Keratinocyte (primary cell): ENCODE measurements at regions not wholly inside any gene's neighbourhood (a gene's known extent, or its start where the extent isn't known, plus 50 kb on each side); places are given as distances from the start of the nearest gene placed in this dataset.

Experiments used
- DNase-seq: peaks from one replicate; pipeline ENCODE4 v3.0.0-alpha.2; 2011; ENCODE audit warnings: low read depth, missing footprints, low spot score
- FAIRE-seq: peaks from 2 replicates; lab custom pipeline; 2011; peaks lifted over from hg19 to GRCh38; lab: Jason Lieb, UNC
- H2AFZ ChIP-seq: 2 replicates; pipeline ENCODE4 v1.6.0; 2012; ENCODE audit warnings: low read length, control low read depth, inconsistent platforms; ENCODE audit not compliant: control insufficient read depth
- H3K27ac ChIP-seq: 2 replicates; pipeline ENCODE4 v1.5.1; 2011; ENCODE audit warnings: low read length; ENCODE audit not compliant: control insufficient read depth, insufficient read depth
- H3K27me3 ChIP-seq: 3 replicates; pipeline ENCODE4 v1.6.0; 2011; ENCODE audit warnings: low read length; ENCODE audit not compliant: control insufficient read depth, insufficient read depth; ENCODE audit errors: extremely low read depth
- H3K36me3 ChIP-seq, 2 experiments: 2 replicates in 1 of 2; 3 replicates in 1 of 2; pipeline ENCODE4 v1.5.1; 2011; ENCODE audit warnings: low read length in 2 of 2, mild to moderate bottlenecking in 1 of 2; ENCODE audit not compliant: control insufficient read depth in 2 of 2, insufficient read depth in 2 of 2; ENCODE audit errors: extremely low read depth in 1 of 2
- H3K4me1 ChIP-seq: 3 replicates; pipeline ENCODE4 v1.5.1; 2011; ENCODE audit warnings: low read length; ENCODE audit not compliant: control insufficient read depth, insufficient read depth; ENCODE audit errors: extremely low read depth
- H3K4me2 ChIP-seq: 3 replicates; pipeline ENCODE4 v1.6.0; 2011; ENCODE audit warnings: low read depth, low read length; ENCODE audit not compliant: control insufficient read depth, insufficient read depth; ENCODE audit errors: extremely low read depth
- H3K4me3 ChIP-seq, 3 experiments: fragments of 200-600 bp in 1 of 3; sonication (generic) in 1 of 3; 2 replicates in 2 of 3; 3 replicates in 1 of 3; pipeline ENCODE4 v1.5.1; 2011 to 2016; ENCODE audit warnings: low read length in 3 of 3, mild to moderate bottlenecking in 3 of 3, control low read depth in 2 of 3, inconsistent platforms in 1 of 3, low read depth in 1 of 3, mixed read lengths in 1 of 3, mixed run types in 1 of 3, moderate library complexity in 1 of 3; ENCODE audit not compliant: control insufficient read depth in 2 of 3, insufficient read depth in 2 of 3; ENCODE audit errors: extremely low read depth in 1 of 3
- H3K79me2 ChIP-seq: 2 replicates; pipeline ENCODE4 v1.6.0; 2012; ENCODE audit warnings: low read length; ENCODE audit not compliant: control insufficient read depth, insufficient read depth
- H3K9ac ChIP-seq: 3 replicates; pipeline ENCODE4 v1.6.0; 2011; ENCODE audit warnings: low read length; ENCODE audit not compliant: control insufficient read depth, insufficient read depth; ENCODE audit errors: extremely low read depth
- H3K9me1 ChIP-seq: 3 replicates; pipeline ENCODE4 v1.6.0; 2011; ENCODE audit warnings: low read length; ENCODE audit not compliant: control insufficient read depth, insufficient read depth; ENCODE audit errors: extremely low read depth
- H3K9me3 ChIP-seq: 2 replicates; pipeline ENCODE4 v1.5.1; 2012; ENCODE audit warnings: low read depth, low read length; ENCODE audit not compliant: control insufficient read depth
- H4K20me1 ChIP-seq: 3 replicates; pipeline ENCODE4 v1.6.0; 2011; ENCODE audit warnings: low read length; ENCODE audit not compliant: control insufficient read depth, insufficient read depth; ENCODE audit errors: extremely low read depth
- EZH2 ChIP-seq: IDR thresholded peaks from one replicate; pipeline ENCODE4 v1.6.1; 2012; ENCODE audit warnings: inconsistent platforms, mild to moderate bottlenecking, low read length, moderate library complexity
- dilution Hi-C: fragments of 300-500 bp; cut with MboI; formaldehyde crosslinking; loops from one replicate; pipeline ENCODE4 v1.7.0; 2020; ENCODE audit warnings: low sequenced_read_pairs; ENCODE audit not compliant: extremely low pct_ligation_motif_present
- TF ChIP-seq, protein P1 (sequence below), 3 experiments: IDR thresholded peaks in 1 of 3; conservative IDR thresholded peaks in 1 of 3; optimal IDR thresholded peaks in 1 of 3; 2 replicates in 2 of 3; 3 replicates in 1 of 3; pipeline versions ENCODE3 to v1.5.1; 2011; ENCODE audit warnings: low read length in 3 of 3, mild to moderate bottlenecking in 3 of 3, moderate library complexity in 2 of 3, control low read depth in 1 of 3, inconsistent platforms in 1 of 3; ENCODE audit not compliant: insufficient read depth in 2 of 3; ENCODE audit errors: extremely low read depth in 1 of 3

DNA sequence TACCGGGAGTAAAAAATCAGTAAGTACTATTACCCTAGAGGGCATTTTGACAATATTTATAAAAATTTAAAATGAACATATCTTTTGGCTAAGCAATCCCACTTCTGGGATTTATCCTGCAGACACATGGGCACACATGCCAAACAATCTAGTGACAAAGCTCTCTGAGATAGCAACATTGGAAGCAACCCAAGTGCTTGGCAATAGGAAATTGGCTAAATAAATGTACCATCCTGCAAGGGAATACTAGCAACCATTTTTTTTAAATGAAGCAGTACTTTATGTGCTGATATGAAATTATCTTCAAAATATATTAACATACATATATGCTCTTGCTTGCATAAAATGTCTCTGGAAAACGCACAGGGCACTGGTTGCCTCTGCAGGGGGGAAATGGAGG is 133.8 kb downstream of the SNX5 start:
- FAIRE-seq (no peak), DNase-seq (no peak)
- H3K79me2 ChIP-seq, result no peaks in the 10 kb centered on the region
- dilution Hi-C loops, result no loop called here
- H3K36me3 ChIP-seq, result no peaks in the 10 kb centered on the region
- no peak overlapping the region for H3K4me3 ChIP-seq
- H3K9me3 ChIP-seq, result no peaks in the 10 kb centered on the region
- no peak overlapping the region for H2AFZ ChIP-seq
- no peak overlapping the region for H3K27ac ChIP-seq
- TF ChIP-seq, protein P1, sequence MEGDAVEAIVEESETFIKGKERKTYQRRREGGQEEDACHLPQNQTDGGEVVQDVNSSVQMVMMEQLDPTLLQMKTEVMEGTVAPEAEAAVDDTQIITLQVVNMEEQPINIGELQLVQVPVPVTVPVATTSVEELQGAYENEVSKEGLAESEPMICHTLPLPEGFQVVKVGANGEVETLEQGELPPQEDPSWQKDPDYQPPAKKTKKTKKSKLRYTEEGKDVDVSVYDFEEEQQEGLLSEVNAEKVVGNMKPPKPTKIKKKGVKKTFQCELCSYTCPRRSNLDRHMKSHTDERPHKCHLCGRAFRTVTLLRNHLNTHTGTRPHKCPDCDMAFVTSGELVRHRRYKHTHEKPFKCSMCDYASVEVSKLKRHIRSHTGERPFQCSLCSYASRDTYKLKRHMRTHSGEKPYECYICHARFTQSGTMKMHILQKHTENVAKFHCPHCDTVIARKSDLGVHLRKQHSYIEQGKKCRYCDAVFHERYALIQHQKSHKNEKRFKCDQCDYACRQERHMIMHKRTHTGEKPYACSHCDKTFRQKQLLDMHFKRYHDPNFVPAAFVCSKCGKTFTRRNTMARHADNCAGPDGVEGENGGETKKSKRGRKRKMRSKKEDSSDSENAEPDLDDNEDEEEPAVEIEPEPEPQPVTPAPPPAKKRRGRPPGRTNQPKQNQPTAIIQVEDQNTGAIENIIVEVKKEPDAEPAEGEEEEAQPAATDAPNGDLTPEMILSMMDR (optimal IDR thresholded peaks at IDR 0.05 in 1 of 3, IDR thresholded peaks at IDR 0.05 in 1 of 3, conservative IDR thresholded peaks at IDR 0.05 in 1 of 3; ENCODE audit: extremely low read depth in 1 of 3, insufficient read depth in 2 of 3, low read length in 3 of 3), result no peak
- TF ChIP-seq EZH2, result no peak
- H3K27me3 ChIP-seq, result no peaks in the 10 kb centered on the region
- H3K9ac ChIP-seq, result no peak overlapping the region
- H3K9me1 ChIP-seq, result no peaks in the 10 kb centered on the region
- H4K20me1 ChIP-seq, result no peaks in the 10 kb centered on the region
- H3K4me1 ChIP-seq, result peaks cover 12% of the 10 kb centered on the region
- H3K4me2 ChIP-seq, result peak overlapping the region; percentile 39

DNA sequence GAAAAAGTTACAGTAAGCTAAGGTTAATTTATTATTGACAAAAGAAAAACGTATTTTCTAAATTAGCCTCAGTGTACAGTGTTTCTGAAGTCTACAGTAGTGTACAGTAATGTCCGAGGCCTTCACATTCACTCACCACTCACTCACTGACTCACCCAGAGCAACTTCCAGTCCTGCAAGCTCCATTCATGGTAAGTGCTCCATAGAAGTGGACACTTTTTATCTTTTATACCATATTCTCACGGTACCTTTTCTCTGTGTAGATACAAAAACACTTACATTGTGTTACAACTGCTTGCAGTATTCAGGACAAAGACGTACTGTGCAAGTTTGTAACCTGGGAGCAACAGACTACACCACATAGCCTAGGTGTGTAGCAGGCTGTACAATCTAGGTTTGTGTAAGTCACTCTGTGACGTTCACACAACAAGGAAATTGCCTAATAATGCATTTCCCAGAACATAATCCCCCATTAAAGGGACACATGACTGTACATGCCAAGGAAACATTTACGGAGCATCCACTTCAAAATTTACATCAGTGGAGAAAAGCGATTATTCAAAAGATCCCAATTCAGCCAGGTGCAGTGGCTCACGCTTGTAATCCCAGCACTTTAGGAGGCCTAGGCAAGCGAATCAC is 133.4 kb downstream of the BANF2 start:
- H3K9me3 ChIP-seq, result no peaks in the 10 kb centered on the region
- peaks cover 12% of the 10 kb centered on the region for H3K4me1 ChIP-seq
- H3K9me1 ChIP-seq, result no peaks in the 10 kb centered on the region
- no peak overlapping the region for H3K4me2 ChIP-seq
- no peaks in the 10 kb centered on the region for H3K36me3 ChIP-seq
- H3K4me3 ChIP-seq, result no peak overlapping the region
- no peak for DNase-seq
- dilution Hi-C loops, result no loop called here
- TF ChIP-seq, protein P1 (optimal IDR thresholded peaks at IDR 0.05 in 1 of 3, IDR thresholded peaks at IDR 0.05 in 1 of 3, conservative IDR thresholded peaks at IDR 0.05 in 1 of 3; ENCODE audit: extremely low read depth in 1 of 3, insufficient read depth in 2 of 3, low read length in 3 of 3), result no peak
- TF ChIP-seq EZH2, result no peak
- FAIRE-seq, result no peak
- no peak overlapping the region for H3K9ac ChIP-seq
- no peak overlapping the region for H3K27ac ChIP-seq
- H2AFZ ChIP-seq, result no peak overlapping the region
- H3K27me3 ChIP-seq, result no peaks in the 10 kb centered on the region
- no peaks in the 10 kb centered on the region for H4K20me1 ChIP-seq
- no peaks in the 10 kb centered on the region for H3K79me2 ChIP-seq
